ENCODE measurements at regions not wholly inside any gene's neighbourhood (a gene's known extent, or its start where the extent isn't known, plus 50 kb on each side); places are given as distances from the start of the nearest gene placed in this dataset.

DNA sequence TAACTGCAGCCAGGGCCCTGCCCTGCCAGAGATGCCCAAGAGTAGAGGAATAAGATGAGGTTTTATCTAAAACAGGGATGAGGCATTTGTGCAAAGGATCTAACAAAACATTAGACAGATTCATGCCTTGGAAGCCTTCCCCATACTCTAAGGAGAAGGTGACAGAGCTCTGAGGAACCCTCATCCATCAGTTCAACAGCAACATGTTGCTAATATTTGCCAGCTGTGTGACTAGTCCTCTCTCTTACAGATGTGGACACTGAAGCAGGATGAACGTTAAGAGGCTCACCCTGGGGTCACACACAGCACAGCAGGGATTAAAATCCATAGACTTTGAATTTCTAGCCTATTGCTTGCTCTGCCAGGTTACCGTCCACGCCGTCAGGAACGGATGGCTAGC lies 99.0 kb downstream of the ZBTB18 start:
- DNase-seq: no peak
- Histone ChIP-seq H3K9ac (ENCODE audit: low read length) (no peak overlapping the region), H4K20me1 (ENCODE audit: low read length) (no peaks in the 10 kb centered on the region), H3K4me3 (ENCODE audit: low read length) (no peak overlapping the region), H3K27me3 (ENCODE audit: low read length) (no peaks in the 10 kb centered on the region), H3K79me2 (ENCODE audit: low read length) (no peaks in the 10 kb centered on the region), H3F3A (ENCODE audit: low read length, unreplicated experiment) (no peaks in the 10 kb centered on the region), H3K4me2 (ENCODE audit: low read length) (no peak overlapping the region), H3K9me3 (ENCODE audit: low read length) (no peaks in the 10 kb centered on the region), H3K9me2 (replicated peaks; ENCODE audit: low read length) (no peaks in the 10 kb centered on the region), H3K4me1 (ENCODE audit: insufficient read depth, low read length) (no peaks in the 10 kb centered on the region), H3K27ac (ENCODE audit: low read length) (no peak overlapping the region), H2AFZ (ENCODE audit: low read length) (no peak overlapping the region), H3K36me3 (ENCODE audit: low read depth, low read length) (no peaks in the 10 kb centered on the region)
- intact Hi-C loops (cut with micrococcal nuclease): no loop called here
- TF ChIP-seq EZH2 (IDR thresholded peaks at IDR 0.05; ENCODE audit: low read length, unreplicated experiment): no peak
- TF ChIP-seq, protein P1, sequence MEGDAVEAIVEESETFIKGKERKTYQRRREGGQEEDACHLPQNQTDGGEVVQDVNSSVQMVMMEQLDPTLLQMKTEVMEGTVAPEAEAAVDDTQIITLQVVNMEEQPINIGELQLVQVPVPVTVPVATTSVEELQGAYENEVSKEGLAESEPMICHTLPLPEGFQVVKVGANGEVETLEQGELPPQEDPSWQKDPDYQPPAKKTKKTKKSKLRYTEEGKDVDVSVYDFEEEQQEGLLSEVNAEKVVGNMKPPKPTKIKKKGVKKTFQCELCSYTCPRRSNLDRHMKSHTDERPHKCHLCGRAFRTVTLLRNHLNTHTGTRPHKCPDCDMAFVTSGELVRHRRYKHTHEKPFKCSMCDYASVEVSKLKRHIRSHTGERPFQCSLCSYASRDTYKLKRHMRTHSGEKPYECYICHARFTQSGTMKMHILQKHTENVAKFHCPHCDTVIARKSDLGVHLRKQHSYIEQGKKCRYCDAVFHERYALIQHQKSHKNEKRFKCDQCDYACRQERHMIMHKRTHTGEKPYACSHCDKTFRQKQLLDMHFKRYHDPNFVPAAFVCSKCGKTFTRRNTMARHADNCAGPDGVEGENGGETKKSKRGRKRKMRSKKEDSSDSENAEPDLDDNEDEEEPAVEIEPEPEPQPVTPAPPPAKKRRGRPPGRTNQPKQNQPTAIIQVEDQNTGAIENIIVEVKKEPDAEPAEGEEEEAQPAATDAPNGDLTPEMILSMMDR (conservative IDR thresholded peaks at IDR 0.05; ENCODE audit: low read depth, low read length): no peak
- TF ChIP-seq EZH2phosphoT487 (IDR thresholded peaks at IDR 0.05; ENCODE audit: borderline replicate concordance, low read length): no peak
- ATAC-seq: no peak
- ChIA-PET POLR2A (ENCODE audit: unreplicated experiment) (no interaction called here), CTCF (interaction anchor here (0.6 kb wide), 1 partner anchor 11 kb away, joined by 6 read pairs; no protein-coding TSS in a partner anchor)
- no TSS peak for BruUV-seq (replicated peaks)

DNA sequence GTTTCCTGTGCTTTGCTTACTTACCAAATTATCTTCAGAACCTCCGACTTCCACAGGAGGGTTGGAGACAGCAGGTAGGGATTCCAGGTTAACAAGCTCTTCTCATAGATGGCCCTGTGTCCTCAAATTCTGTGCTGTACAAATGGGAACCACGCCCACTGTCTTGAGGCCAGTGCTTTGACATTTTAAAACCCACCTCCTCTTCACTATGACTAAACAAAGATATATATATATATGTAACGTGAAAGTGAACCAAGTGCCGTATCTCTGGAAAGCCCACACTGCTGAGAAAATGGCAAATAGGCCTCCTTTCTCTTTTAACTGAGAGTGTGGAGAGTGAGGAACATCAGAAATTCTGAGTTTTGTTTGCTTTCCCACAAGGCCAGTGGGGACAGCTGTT lies 99.6 kb downstream of the ZBTB18 start:
- H4K20me1 ChIP-seq (ENCODE audit: low read length): no peaks in the 10 kb centered on the region
- no peak overlapping the region for H3K27ac ChIP-seq (ENCODE audit: low read length)
- no peak for ATAC-seq
- H3K9me2 ChIP-seq (replicated peaks; ENCODE audit: low read length): no peaks in the 10 kb centered on the region
- H2AFZ ChIP-seq (ENCODE audit: low read length): no peak overlapping the region
- intact Hi-C loops (cut with micrococcal nuclease): no loop called here
- DNase-seq: no peak
- no peaks in the 10 kb centered on the region for H3K79me2 ChIP-seq (ENCODE audit: low read length)
- no peak overlapping the region for H3K9ac ChIP-seq (ENCODE audit: low read length)
- no TSS peak for BruUV-seq (replicated peaks)
- CTCF ChIA-PET: no interaction called here
- no peak overlapping the region for H3K4me2 ChIP-seq (ENCODE audit: low read length)
- TF ChIP-seq, protein P1 (conservative IDR thresholded peaks at IDR 0.05; ENCODE audit: low read depth, low read length): no peak
- TF ChIP-seq EZH2 (IDR thresholded peaks at IDR 0.05; ENCODE audit: low read length, unreplicated experiment) (no peak), EZH2phosphoT487 (IDR thresholded peaks at IDR 0.05; ENCODE audit: borderline replicate concordance, low read length) (no peak)
- no peak overlapping the region for H3K4me3 ChIP-seq (ENCODE audit: low read length)
- POLR2A ChIA-PET (ENCODE audit: unreplicated experiment): no interaction called here
- H3K9me3 ChIP-seq (ENCODE audit: low read length): no peaks in the 10 kb centered on the region
- H3K27me3 ChIP-seq (ENCODE audit: low read length): no peaks in the 10 kb centered on the region
- no peaks in the 10 kb centered on the region for H3K36me3 ChIP-seq (ENCODE audit: low read depth, low read length)
- H3K4me1 ChIP-seq (ENCODE audit: insufficient read depth, low read length): no peaks in the 10 kb centered on the region
- no peaks in the 10 kb centered on the region for H3F3A ChIP-seq (ENCODE audit: low read length, unreplicated experiment)

DNA sequence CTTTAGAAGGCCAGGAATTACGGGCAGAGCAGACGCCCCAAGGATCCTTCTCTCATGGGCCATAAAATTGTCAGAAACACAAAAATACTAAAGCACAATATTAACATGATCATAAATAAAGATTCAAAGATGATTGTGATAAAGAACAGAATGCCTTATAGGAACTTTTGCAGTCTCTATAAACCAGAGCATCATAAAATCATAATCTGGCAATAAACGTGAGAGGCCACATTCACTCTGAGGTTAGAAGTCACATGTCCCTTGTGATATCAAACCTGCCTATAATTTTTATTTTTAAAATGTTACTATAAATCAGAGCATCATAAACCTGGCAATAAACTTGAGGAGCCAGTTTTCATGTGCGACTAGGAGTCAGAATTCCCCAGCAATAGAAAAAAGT lies 100.5 kb downstream of the ZBTB18 start:
- no peak overlapping the region for H2AFZ ChIP-seq (ENCODE audit: low read length)
- ChIA-PET CTCF (no interaction called here), POLR2A (ENCODE audit: unreplicated experiment) (no interaction called here)
- no peaks in the 10 kb centered on the region for H3K9me3 ChIP-seq (ENCODE audit: low read length)
- no peak overlapping the region for H3K4me2 ChIP-seq (ENCODE audit: low read length)
- no peaks in the 10 kb centered on the region for H3K27me3 ChIP-seq (ENCODE audit: low read length)
- H3K9me2 ChIP-seq (replicated peaks; ENCODE audit: low read length): no peaks in the 10 kb centered on the region
- H3F3A ChIP-seq (ENCODE audit: low read length, unreplicated experiment): no peaks in the 10 kb centered on the region
- no peak overlapping the region for H3K27ac ChIP-seq (ENCODE audit: low read length)
- H4K20me1 ChIP-seq (ENCODE audit: low read length): no peaks in the 10 kb centered on the region
- H3K79me2 ChIP-seq (ENCODE audit: low read length): no peaks in the 10 kb centered on the region
- no peak overlapping the region for H3K4me3 ChIP-seq (ENCODE audit: low read length)
- no TSS peak for BruUV-seq (replicated peaks)
- TF ChIP-seq EZH2 (IDR thresholded peaks at IDR 0.05; ENCODE audit: low read length, unreplicated experiment) (no peak), EZH2phosphoT487 (IDR thresholded peaks at IDR 0.05; ENCODE audit: borderline replicate concordance, low read length) (no peak)
- TF ChIP-seq, protein P1 (conservative IDR thresholded peaks at IDR 0.05; ENCODE audit: low read depth, low read length): no peak
- intact Hi-C loops (cut with micrococcal nuclease): no loop called here
- DNase-seq: no peak
- H3K36me3 ChIP-seq (ENCODE audit: low read depth, low read length): no peaks in the 10 kb centered on the region
- no peaks in the 10 kb centered on the region for H3K4me1 ChIP-seq (ENCODE audit: insufficient read depth, low read length)
- no peak for ATAC-seq
- no peak overlapping the region for H3K9ac ChIP-seq (ENCODE audit: low read length)

Measured in PC-3 (cell line).